MM.1S (cell line): ENCODE measurements at regions not wholly inside any gene's neighbourhood (a gene's known extent, or its start where the extent isn't known, plus 50 kb on each side); places are given as distances from the start of the nearest gene placed in this dataset.

Experiments used
- DNase-seq: peaks from one replicate; pipeline ENCODE4 v3.0.0-alpha.2; 2015
- H2AFZ ChIP-seq: fragments of 300-600 bp; sonication (generic); 2 replicates; pipeline ENCODE4 v1.6.0; 2016; ENCODE audit warnings: antibody characterized with exemption, low read length
- H3F3A ChIP-seq: fragments of 300-600 bp; sonication (generic); 2 replicates; pipeline ENCODE4 v1.6.1; 2016; ENCODE audit warnings: mild to moderate bottlenecking, antibody characterized with exemption, low read length, moderate library complexity, mixed read lengths; ENCODE audit not compliant: insufficient read depth
- H3K27ac ChIP-seq: fragments of 300-600 bp; sonication (generic); 2 replicates; pipeline ENCODE4 v1.5.1; 2016; ENCODE audit warnings: mild to moderate bottlenecking, low read length
- H3K27me3 ChIP-seq: fragments of 300-600 bp; sonication (generic); replicated peaks from 2 replicates; pipeline ENCODE4 v1.6.0; 2016; ENCODE audit warnings: low read length; ENCODE audit not compliant: insufficient read depth
- H3K36me3 ChIP-seq: fragments of 300-600 bp; sonication (generic); replicated peaks from 2 replicates; pipeline ENCODE4 v1.6.1; 2016; ENCODE audit warnings: mild to moderate bottlenecking, low read length, mixed read lengths; ENCODE audit not compliant: insufficient read depth
- H3K4me1 ChIP-seq: fragments of 300-600 bp; sonication (generic); 2 replicates; pipeline ENCODE4 v1.6.1; 2016; ENCODE audit warnings: low read length, mixed read lengths
- H3K4me2 ChIP-seq: fragments of 300-600 bp; sonication (generic); 2 replicates; pipeline ENCODE4 v1.6.0; 2016; ENCODE audit warnings: low read depth, low read length
- H3K4me3 ChIP-seq: fragments of 300-600 bp; sonication (generic); 2 replicates; pipeline ENCODE4 v1.5.1; 2016; ENCODE audit warnings: low read length, mixed read lengths
- H3K79me2 ChIP-seq: fragments of 300-600 bp; sonication (generic); 2 replicates; pipeline ENCODE4 v1.6.1; 2016; ENCODE audit warnings: mixed run types, low read length, mixed read lengths
- H3K9ac ChIP-seq: fragments of 300-600 bp; sonication (generic); 2 replicates; pipeline ENCODE4 v1.6.1; 2016; ENCODE audit warnings: low read length, mixed read lengths
- H3K9me2 ChIP-seq: fragments of 300-600 bp; sonication (generic); replicated peaks from 2 replicates; pipeline ENCODE4 v1.6.1; 2016; ENCODE audit warnings: mild to moderate bottlenecking, low read length, mixed read lengths; ENCODE audit not compliant: insufficient read depth
- H3K9me3 ChIP-seq: fragments of 300-600 bp; sonication (generic); replicated peaks from 2 replicates; pipeline ENCODE4 v1.6.1; 2016; ENCODE audit warnings: mild to moderate bottlenecking, low read length, mixed read lengths; ENCODE audit not compliant: insufficient read depth
- H4K20me1 ChIP-seq: fragments of 300-600 bp; sonication (generic); 2 replicates; pipeline ENCODE4 v1.6.1; 2016; ENCODE audit warnings: mild to moderate bottlenecking, low read length, moderate library complexity, mixed read lengths; ENCODE audit not compliant: insufficient read depth
- CTCF ChIP-seq: fragments of 300-600 bp; sonication (generic); IDR thresholded peaks from 2 replicates; pipeline ENCODE4 v1.5.1; 2016; ENCODE audit warnings: antibody characterized with exemption, low read length, mixed read lengths
- EZH2 ChIP-seq: fragments of 300-600 bp; sonication (generic); optimal IDR thresholded peaks from 2 replicates; pipeline ENCODE3; 2017; ENCODE audit warnings: low read depth, mild to moderate bottlenecking, antibody characterized with exemption, low read length, mixed read lengths
- EZH2phosphoT487 ChIP-seq: fragments of 300-600 bp; sonication (generic); IDR thresholded peaks from 2 replicates; pipeline ENCODE4 v1.6.1; 2018; ENCODE audit warnings: antibody characterized with exemption, low read length

GRCh38 chr4:11218692-11219091 lies 210.0 kb downstream of the HS3ST1 start:
- no peaks in the 10 kb centered on the region for H3F3A ChIP-seq
- no peaks in the 10 kb centered on the region for H3K4me1 ChIP-seq
- TF ChIP-seq CTCF (peak; percentile 21; the same call in 1 of the 2 replicates), EZH2 (no peak), EZH2phosphoT487 (no peak)
- H3K79me2 ChIP-seq: no peaks in the 10 kb centered on the region
- H3K4me2 ChIP-seq: no peak overlapping the region
- no peak overlapping the region for H2AFZ ChIP-seq
- no peaks in the 10 kb centered on the region for H4K20me1 ChIP-seq
- no peaks in the 10 kb centered on the region for H3K9me3 ChIP-seq
- H3K27ac ChIP-seq: no peak overlapping the region
- H3K27me3 ChIP-seq: no peaks in the 10 kb centered on the region
- no peak for DNase-seq
- H3K9me2 ChIP-seq: no peaks in the 10 kb centered on the region
- no peaks in the 10 kb centered on the region for H3K36me3 ChIP-seq
- no peak overlapping the region for H3K4me3 ChIP-seq
- no peak overlapping the region for H3K9ac ChIP-seq

- H3K27me3 ChIP-seq: no peaks in the 10 kb centered on the region
- H3K9ac ChIP-seq: no peak overlapping the region
- TF ChIP-seq CTCF (no peak), EZH2phosphoT487 (no peak), EZH2 (no peak)
- H3K4me2 ChIP-seq: no peak overlapping the region
- no peaks in the 10 kb centered on the region for H3K9me3 ChIP-seq
- H3K79me2 ChIP-seq: no peaks in the 10 kb centered on the region
- H2AFZ ChIP-seq: no peak overlapping the region
- DNase-seq: no peak
- H3K27ac ChIP-seq: no peak overlapping the region
- H3K4me1 ChIP-seq: no peaks in the 10 kb centered on the region
- H3F3A ChIP-seq: no peaks in the 10 kb centered on the region
- no peaks in the 10 kb centered on the region for H4K20me1 ChIP-seq
- H3K36me3 ChIP-seq: no peaks in the 10 kb centered on the region
- no peak overlapping the region for H3K4me3 ChIP-seq
- no peaks in the 10 kb centered on the region for H3K9me2 ChIP-seq
Measured at GRCh38 chr4:11216520-11216919, 212.2 kb downstream of the HS3ST1 start.

- no peak overlapping the region for H3K4me3 ChIP-seq
- no peak for DNase-seq
- H3K9me3 ChIP-seq: no peaks in the 10 kb centered on the region
- no peak overlapping the region for H3K4me2 ChIP-seq
- H3K9ac ChIP-seq: no peak overlapping the region
- no peaks in the 10 kb centered on the region for H3K79me2 ChIP-seq
- no peak overlapping the region for H3K27ac ChIP-seq
- no peaks in the 10 kb centered on the region for H3F3A ChIP-seq
- no peaks in the 10 kb centered on the region for H3K36me3 ChIP-seq
- H4K20me1 ChIP-seq: no peaks in the 10 kb centered on the region
- no peak overlapping the region for H2AFZ ChIP-seq
- H3K9me2 ChIP-seq: no peaks in the 10 kb centered on the region
- no peak for TF ChIP-seq EZH2phosphoT487
- no peak for TF ChIP-seq EZH2
- TF ChIP-seq CTCF: no peak
- H3K27me3 ChIP-seq: no peaks in the 10 kb centered on the region
- H3K4me1 ChIP-seq: no peaks in the 10 kb centered on the region
Measured at GRCh38 chr4:11214281-11214680, 214.4 kb downstream of the HS3ST1 start.
